GM21528 (cell line): ENCODE measurements at regions not wholly inside any gene's neighbourhood (a gene's known extent, or its start where the extent isn't known, plus 50 kb on each side); places are given as distances from the start of the nearest gene placed in this dataset.
"Not testable (repeated sequence)": the region's sequence is repeated elsewhere in the genome, so short reads cannot be mapped to it uniquely, and the experiment has no call there.

ENCODE experiments used
- ATAC-seq: cut with Tn5 transposase; IDR thresholded peaks from one replicate; pipeline ENCODE4 v1.9.1; 2021; ENCODE audit warnings: mild to moderate bottlenecking, moderate library complexity; ENCODE audit not compliant: unreplicated experiment, low FRiP score

GRCh38 chr18:1522249-1522615 lies 617.6 kb downstream of the ADCYAP1 start:
- ATAC-seq = no peak

DNA sequence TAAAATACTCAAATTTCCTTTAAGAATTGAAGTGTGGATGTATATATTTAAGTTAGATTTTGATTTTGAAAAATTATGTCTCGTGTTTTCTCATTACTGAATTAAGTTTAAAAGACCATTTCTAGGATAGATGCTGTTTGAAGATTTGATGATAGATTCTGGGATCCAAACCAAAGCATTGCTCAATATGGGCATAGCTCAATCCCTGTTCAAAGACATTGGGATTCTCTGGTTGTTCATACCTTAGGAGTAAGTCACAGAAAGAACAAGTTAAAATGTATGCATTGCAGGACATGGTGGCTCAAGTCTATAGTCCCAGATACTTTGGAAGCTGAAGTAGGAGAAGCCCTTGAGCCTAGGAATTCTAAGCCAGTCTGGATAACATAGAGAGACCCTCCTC lies 622.3 kb downstream of the ADCYAP1 start:
- ATAC-seq = no peak

DNA sequence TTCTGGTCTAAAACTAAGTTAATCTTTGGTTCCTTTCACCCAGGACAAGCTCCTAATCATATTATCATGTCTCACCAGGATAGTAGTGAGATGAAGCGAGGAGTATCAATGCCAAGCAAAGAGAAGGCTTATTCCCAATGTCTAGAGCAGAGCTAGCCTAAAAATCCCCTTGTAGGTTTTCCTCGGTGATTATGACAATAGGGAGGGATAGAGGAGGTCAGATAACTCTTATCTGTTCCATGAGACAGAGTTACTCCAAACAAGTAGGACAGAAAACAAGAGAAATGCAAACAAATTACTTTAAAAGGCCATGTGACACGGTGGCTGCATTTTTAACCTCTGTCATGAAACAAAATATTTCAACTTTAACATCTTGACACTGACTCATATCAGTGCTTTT lies 623.1 kb downstream of the ADCYAP1 start:
- no peak for ATAC-seq

- ATAC-seq = no peak
These were observed 623.8 kb downstream of the ADCYAP1 start for GRCh38 chr18:1528447-1528846.

- ATAC-seq = no peak
These were observed 624.4 kb downstream of the ADCYAP1 start for GRCh38 chr18:1528964-1529509.

DNA sequence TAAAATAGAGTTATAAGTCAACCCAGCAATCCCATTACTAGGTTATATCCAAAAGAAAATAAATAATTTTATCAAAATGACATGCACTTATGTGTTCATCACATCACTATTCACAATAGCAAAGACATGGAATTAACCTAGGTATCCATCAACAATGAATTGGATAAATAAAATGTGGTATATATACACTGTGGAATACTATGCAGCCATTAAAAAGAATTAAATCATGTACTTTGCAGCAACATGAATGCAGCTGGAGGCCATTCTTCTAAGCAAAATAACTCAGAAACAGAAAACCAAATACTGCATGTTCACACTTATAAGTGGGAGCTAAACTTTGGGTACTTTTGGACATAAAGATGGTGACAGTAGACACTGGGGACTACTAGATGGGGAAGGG lies 626.0 kb downstream of the ADCYAP1 start:
- no peak for ATAC-seq

- ATAC-seq = no peak
These were observed 634.6 kb downstream of the ADCYAP1 start for GRCh38 chr18:1539276-1539675.

GRCh38 chr18:1541478-1541877 lies 636.8 kb downstream of the ADCYAP1 start:
- no peak for ATAC-seq

GRCh38 chr18:1542230-1542774 lies 637.6 kb downstream of the ADCYAP1 start:
- ATAC-seq = no peak

GRCh38 chr18:1544016-1544415 lies 639.3 kb downstream of the ADCYAP1 start:
- no peak for ATAC-seq

GRCh38 chr18:1557711-1558110 lies 653.0 kb downstream of the ADCYAP1 start:
- ATAC-seq = not testable (repeated sequence)

GRCh38 chr18:1559563-1559962 lies 654.9 kb downstream of the ADCYAP1 start:
- no peak for ATAC-seq

DNA sequence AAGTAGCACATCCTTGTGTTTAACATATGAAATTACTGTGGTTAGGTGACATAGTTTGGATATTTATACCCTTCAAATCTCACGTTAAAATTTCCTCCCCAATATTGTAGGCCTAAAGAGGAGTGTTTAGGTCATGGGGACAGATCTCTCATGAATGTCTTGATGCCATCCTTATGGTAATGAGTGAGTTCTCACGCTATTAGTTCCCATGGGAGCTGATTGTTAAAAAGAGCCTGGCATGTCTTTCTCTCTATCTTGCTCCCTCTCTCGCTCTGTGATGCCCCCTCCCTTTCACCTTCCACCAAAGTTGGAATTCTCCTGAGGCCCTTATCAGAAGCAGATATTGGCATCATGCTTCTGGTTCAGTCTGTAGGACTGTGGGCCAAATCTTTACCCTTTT lies 660.1 kb downstream of the ADCYAP1 start:
- no peak for ATAC-seq

- no peak for ATAC-seq
These were observed 666.5 kb downstream of the ADCYAP1 start for GRCh38 chr18:1571206-1571605.

GRCh38 chr18:1573732-1574131 lies 669.1 kb downstream of the ADCYAP1 start:
- no peak for ATAC-seq

GRCh38 chr18:1575084-1575483 lies 670.4 kb downstream of the ADCYAP1 start:
- ATAC-seq = no peak

GRCh38 chr18:1578505-1578904 lies 673.8 kb downstream of the ADCYAP1 start:
- no peak for ATAC-seq

- no peak for ATAC-seq
These were observed 676.9 kb downstream of the ADCYAP1 start for GRCh38 chr18:1581581-1581980.

GRCh38 chr18:1585881-1586488 lies 681.3 kb downstream of the ADCYAP1 start:
- no peak for ATAC-seq

DNA sequence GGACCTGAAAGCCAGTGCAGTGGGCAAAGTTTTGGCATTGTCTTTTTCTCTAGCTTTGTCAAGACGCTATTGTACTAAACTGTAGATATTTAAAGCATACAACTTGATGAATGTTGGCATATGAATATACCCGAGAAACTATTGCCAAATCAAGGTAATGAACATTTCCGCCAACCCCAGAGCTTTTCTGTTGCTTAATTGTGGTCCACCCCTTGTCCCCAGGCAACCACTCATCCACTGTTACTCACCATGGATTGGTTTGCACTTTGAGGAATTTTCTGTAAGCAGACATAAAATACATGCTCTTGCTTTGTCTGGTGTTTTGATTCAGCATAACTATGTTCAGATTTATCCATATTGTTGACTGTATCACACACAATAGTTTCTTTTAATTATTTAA lies 688.4 kb downstream of the ADCYAP1 start:
- ATAC-seq = no peak

DNA sequence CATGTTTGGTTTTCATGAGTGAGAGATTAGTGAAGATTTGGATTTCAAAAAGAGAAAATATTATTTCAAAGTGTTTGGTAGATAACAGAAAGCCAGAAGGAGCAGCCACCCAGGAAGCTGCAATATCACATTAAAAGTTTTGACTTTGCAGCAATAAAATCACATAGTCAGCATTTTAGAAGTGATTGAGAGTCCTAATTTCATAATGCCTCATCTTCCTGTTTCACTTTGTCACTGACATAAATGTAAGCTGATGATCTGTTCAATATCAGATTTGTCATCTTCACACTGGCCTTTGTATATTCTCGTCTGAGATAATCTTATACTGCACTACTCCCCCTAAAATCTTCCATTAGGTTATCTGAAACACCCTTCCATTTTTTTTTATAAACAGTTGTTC lies 690.5 kb downstream of the ADCYAP1 start:
- ATAC-seq = no peak

DNA sequence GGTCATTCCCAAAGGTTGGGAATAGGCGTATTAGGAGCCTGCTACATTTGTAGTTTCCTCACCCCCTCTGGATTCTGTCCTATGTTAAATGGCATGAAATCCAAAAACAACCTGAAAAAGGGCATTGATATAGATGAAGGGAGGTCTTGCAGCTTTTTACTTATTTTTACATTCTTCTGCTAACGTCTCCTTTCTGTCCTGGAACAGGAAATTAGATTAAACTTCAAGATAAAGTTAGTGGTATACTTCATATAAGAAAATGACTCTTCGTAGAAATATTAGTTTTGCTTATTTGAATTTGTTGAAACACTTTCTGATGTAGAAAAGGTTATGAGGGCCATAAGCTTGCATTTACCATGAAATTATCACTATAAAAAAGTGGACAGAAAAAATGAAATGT lies 694.5 kb downstream of the ADCYAP1 start:
- no peak for ATAC-seq

DNA sequence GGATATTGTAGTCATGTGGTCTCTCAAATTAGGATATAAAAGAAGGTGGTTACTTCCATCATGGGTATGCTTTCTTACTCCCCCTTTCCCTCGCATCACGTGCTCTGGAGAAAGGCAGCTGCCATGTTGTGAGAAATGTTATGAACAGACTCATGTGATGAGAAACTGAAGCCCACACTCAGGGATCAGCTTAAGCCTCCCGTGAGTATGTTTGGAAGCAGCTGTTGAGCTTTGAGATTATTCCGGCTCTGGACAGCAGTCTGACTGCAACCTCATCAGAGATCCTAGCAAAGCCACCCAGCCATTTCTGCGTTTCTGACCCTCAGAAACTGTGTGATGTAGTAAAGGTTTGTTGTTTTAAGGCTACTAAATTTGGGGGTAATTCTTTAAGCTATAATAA lies 700.1 kb downstream of the ADCYAP1 start:
- no peak for ATAC-seq
